ENCODE measurements at regions not wholly inside any gene's neighbourhood (a gene's known extent, or its start where the extent isn't known, plus 50 kb on each side); places are given as distances from the start of the nearest gene placed in this dataset.
"Not testable (repeated sequence)": the region's sequence is repeated elsewhere in the genome, so short reads cannot be mapped to it uniquely, and the experiment has no call there.

DNA sequence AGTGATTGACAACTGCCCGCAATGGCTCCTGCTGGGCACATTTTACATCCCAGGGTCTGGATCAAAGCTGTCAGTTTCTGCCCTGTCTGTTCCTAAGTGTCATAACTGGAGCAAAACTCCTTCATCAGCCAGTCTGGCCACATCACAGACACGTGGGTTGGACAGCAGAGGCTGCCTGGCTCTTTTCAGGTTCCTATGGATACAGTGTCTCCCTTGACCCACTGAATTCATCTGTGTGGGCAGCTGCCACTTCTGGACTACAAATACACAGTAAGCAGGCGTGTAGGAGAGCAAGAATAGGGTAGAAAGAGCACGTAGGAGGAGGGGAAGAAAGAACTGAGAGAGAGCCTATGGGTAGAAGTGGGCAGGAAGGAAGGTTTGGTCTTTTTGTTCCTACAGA is 238.0 kb downstream of the ENC1 start:
- DNase-seq (ENCODE audit: low spot score) = no peak

DNA sequence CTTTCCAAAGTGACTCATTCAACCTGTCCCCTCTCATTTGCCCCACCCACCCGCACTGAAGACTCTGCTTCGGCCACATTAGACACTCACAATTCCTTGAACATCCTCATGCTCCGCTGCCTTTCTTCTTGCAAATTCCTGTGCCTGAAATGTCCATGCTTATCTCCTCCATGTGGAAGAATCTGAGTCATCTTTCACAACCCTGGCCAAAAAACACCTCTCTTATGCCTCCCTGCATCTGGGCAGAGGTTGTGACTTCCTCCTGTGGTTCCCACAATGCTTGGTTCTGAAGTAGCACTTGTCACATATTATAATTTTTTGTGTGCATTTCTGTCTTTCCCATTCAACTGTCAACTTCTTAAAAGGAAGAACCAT is 238.6 kb downstream of the ENC1 start:
- no peak for DNase-seq (ENCODE audit: low spot score)

DNA sequence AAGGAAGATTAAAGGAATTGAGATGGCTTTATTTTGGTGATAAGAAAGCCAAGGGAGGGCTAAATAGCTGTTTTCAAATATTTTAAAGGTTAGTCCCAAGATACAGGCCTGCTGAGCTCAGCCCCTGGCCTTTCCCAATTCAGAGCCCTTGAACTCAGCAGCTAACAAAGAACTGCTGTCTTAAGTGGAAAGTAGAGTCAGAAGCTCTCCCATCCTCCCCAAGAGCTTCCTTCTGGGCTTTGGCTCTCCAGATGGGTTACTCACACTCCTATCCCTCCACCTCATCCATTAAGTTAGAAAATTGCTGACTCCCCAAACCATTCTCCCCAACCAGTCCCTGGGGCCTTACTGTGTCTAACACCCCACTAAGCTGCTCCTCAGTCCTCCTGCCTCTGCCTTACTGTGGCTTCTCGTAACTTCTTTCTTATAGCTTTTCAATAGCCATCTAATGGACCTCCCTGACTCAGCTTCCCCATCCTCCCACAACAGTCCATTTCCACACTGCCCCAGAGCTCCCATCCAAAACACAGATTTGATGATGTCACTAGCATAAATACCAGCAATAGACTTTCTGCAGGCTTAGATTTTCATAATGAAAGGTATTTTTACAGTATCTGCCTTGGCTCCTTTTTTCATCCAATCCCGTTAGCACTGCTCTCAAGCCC is 239.1 kb downstream of the ENC1 start:
- no peak for DNase-seq (ENCODE audit: low spot score)

DNA sequence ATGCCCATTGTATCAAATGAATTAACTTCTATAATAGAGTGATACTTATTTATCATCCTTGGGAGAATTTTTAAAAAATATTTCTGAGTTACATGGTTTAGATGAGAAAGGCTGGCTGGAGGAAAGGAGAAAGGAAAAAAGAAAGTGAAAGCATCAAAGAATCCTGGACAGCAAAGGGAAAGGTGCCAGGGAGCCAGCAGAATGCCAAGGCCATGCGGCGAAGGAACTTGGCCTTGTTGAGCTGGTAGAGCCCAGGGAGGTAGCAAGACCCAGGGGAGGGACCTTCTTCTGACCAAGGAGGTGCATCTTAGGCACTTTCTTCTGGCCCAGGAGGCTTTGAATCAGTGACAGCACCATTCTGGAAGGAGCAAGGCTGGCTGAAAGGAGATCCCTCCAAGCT is 240.5 kb downstream of the ENC1 start:
- DNase-seq (ENCODE audit: low spot score) = no peak

DNA sequence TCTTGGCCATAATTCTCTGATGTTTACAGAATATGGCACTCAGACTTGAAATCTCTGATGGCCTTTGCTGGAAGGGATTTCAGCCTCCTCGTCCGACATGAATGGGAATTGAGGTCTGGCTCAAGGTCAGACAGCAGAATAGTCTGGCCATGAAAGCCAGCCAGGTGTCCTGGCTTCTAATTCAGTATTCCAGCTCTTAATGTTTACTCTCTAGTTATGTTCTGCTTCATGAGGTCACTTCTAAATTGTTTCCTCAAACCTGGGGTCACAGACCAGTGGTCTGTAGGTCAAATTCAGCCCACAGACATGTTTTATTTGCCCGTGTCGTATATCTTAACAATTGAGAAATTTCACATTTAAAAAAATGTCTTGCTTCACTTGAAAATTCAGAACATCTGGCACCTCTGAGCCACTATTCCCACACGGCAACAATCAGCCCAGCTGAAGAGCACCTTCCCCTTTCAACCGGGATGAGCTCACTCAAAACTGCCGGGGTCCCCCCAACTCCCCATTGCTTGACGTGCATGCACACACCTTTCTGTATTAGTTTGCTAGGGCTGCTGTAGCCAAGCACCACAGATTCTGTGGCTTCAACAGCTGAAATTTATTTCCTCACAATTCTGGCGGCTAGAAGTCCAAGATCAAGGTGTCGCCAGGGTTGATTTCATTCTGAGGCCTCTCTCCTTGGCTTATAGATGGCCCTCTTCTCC is 243.5 kb downstream of the ENC1 start:
- no peak for DNase-seq (ENCODE audit: low spot score)

DNA sequence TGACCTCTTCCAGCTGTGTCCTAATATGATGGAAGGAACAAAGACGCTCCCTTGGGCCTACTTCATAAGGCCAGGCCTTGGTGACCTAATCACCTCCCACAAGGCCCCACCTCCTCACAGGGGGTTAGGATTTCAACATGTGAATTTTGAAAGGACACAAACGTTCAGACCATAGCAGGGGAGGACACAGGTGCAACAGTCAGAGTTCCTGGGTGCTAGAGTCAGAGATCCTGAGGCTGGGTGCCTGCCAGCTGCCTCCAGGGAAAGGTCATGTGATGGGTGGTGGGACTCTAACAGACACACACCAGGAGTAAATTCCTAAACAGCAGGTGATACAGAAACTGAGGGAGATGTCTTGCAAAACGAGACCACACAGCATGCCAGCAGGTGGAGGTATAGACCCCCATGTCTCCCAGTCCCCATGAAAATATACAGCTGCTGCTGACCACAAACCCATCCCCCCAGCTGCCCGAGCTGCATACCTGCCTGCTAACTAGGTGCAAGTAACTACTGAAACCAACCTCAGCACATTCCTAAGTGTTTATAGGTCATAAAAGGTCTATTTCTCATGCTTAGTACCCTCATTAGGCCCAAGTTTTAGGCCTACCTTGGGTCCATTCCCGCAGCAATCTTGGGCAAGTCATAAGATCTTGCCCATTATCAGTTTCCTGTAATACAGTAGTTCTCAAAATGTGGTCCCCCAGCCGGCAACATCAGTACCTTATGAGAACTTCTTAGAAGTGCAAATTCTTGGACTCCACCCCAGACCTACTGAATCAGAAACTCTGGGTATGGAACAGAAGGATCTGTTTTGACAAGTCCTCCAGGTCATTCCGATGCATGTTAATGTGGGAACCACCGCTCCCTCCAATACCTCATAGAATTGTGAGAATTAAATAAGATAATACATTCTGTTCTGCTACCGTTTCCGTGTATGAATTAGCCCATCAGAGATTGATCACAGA is 245.3 kb downstream of the ENC1 start:
- DNase-seq (ENCODE audit: low spot score) = no peak

DNA sequence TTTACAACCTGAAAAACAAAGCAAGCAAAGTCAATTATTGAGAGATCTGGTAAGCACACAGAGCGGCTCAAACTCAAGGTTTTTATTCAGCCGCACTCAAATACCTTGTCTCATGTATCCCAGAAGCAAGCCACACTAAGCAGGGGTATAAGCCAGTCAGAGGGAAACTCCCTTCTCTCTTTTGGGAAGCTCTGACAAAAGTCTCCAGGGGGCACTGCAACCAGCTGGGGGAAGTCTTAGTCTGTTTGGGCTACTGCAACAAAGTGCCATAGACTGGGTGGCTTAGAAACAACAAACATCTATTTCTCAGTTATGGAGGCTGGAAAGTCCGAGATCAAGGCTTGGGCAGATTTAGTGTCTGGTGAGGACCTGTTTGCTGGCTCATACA is 246.0 kb downstream of the ENC1 start:
- no peak for DNase-seq (ENCODE audit: low spot score)

DNA sequence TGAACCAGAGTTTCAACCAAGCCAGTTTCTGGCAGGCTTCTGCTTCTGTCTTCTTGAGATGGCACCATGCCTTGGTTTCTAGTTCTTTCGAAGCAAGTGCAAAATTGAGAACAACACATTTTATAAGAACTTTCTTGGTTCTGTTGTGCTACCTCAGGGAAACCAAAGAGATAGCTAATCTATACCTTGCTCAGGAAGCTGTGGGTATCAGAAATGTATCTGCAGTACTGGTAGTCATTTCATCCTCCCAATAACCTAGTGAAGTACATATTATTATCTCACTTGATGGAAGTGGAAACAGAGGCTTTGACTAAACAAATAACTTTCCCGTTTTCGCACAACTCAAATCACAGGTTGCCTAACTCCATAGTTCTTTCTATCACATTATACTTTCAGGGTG is 246.6 kb downstream of the ENC1 start:
- no peak for DNase-seq (ENCODE audit: low spot score)

DNA sequence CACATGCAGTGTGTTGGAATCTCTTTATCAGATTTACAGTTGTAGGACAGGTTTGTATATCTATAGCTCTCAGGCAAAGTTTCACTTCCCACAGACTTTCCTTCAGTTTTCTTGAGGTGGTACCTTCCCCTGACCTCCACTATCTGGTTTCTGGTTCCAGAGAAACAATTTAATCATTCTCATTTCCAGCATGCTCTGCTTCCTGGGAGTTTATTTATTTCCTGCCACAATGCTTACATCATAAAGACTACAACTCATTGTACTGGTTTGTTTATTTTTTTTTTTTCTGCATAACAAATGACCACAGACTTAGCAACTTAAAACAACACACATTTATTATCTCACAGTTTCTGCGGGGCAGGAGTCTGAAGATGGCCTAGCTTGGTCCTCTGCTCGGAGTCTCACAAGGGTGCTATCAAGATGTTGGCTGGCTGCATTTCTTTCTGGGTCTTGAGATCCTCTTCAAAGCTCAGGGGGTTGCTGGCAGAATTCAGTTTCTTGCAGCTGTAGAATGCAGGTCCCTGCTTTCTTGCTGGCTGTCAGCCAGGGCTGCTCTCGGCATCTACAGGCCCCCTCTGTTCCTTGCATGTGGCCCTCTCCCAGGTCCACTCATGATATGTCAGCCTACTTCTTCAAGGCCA is 247.7 kb downstream of the ENC1 start:
- DNase-seq (ENCODE audit: low spot score) = no peak

DNA sequence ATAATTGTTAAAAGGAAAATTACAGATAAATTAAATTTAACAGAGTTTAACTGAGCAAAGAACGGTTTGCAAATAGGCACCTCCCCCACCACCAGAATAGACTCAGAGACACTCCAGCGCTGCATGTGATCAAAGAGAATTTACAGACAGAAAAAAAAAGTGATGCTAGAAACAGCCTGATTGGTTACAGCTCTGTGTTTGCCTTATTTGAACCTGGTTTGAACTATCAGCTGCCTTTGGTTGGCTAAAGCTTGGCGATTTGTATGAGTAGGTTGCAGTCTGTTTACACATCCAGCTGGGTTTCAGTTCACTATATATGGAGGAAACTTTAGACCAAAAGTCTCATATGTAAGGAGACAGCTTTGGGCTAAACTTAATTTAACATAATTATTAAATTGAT is 249.1 kb downstream of the ENC1 start:
- DNase-seq (ENCODE audit: low spot score) = no peak

DNA sequence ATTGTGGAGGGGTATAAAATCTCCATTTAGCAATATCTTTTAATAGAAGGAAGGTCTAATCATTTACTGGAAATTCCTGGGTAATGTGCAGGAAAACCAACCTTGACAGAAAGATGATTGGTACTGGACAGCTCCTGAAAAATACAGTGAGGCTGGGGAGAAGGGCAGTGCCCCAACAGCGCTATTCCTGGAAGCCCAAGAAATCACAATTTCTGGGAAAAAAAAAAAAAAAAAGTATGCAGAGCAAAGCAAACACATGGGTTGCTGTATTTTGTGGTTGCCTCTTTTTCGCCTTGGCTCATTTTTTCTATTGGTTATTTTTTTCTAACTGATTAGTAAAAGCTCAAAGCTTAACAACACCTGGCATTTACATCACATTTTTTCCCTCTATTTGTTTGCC is 249.7 kb downstream of the ENC1 start:
- DNase-seq (ENCODE audit: low spot score) = no peak

DNA sequence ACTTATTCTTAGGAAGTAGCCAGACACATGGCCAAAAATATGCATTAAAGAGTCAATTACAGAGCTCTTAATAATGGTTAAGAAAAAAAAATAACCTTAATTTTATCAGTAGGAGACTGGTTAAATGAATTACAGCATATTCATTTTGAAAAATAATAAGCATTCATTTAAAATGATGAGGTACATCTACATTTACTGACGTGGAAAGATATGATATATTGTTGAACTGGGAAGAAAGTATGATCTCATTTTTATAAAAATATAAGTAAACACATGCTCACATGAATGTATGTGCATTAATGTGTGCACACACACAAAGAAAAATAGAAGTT is 250.3 kb downstream of the ENC1 start:
- DNase-seq (ENCODE audit: low spot score) = no peak

DNA sequence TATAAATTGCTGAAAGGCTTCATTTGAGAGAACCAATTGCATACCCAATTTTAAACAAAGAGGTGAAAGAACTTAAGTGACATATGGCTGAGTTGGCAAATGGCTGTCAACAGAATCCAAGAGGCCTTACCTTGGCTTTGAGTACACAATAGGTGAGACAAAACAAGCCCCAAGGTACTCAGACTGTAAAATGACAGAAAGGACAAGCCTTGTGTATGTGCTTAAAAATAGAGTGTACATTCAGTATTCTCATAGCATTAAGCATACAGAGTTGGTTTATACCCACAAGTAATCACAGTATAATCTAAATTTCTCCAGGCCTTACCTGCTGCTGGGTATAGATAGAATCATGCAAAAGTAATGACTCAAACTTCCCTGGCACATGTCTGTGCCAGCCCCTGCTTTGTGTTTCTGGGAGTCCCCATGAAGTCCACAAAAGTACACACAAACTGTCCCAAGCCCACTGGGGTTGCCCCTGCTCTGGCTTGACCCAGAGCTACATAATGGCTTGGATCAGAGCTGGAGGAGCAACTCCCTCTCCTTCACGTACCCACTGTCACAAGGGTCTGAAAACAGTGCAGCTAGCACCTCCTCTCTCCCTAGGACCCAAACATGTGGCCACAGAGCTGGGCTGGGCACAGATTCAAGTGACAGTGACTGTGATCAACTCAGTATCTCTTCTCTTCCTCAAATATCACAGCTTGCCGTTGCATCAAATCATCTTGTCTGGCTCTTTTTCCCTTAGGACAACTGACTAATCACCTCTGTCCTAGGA is 250.8 kb downstream of the ENC1 start:
- no peak for DNase-seq (ENCODE audit: low spot score)

DNA sequence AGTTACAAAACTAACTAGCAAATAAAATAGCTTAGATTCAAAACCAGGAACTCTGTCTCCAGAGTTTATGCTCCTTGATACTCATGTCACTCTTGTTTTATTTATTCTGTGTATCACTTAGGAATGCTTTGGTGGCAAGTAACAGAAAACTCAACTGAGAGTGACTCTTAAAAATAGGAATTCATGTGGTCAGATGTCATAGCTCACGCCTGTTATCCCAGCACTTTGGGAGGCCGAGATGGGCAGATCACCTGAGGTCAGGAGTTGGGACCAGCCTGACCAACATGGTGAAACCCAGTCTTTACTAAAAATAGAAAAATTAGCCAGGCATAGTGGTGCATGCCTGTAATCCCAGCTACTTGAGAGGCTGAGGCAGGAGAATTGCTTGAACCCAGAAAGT is 252.1 kb downstream of the ENC1 start:
- DNase-seq (ENCODE audit: low spot score) = not testable (repeated sequence)

DNA sequence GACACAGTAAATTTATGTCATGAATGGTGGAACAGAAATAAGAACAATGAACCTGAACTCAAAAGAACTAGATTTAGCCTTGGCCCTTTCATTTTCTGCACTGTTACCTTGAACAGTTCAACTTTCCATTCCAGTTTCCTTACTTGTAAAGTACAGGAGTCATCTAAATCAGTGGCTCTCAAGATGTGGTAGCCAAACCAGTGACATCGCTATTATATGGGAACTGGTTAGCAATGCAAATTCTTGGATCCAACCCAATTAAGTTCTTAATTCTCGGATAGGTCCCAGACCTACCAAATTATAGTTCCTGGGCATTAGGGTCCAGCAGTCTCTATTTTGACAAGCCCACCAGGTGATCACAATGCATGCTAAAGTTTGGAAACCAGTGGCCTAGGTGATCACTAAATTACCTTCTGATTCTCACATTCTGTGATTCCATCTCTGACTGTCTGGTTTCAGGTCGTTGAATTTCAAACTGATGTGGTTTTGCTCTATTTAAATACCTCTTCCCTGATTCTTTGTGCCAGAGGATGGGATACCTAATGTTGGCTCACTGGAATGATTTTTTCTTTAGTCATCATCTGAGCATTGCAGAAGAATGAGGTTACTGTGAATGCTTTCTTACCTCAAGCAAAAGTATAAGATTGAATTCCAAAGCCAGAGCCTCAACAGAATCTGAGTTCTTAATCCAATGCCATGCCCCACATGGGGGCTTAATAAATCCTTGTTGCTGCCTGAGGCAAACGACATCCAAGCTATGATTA is 253.8 kb downstream of the ENC1 start:
- DNase-seq (ENCODE audit: low spot score) = peak; percentile 27

DNA sequence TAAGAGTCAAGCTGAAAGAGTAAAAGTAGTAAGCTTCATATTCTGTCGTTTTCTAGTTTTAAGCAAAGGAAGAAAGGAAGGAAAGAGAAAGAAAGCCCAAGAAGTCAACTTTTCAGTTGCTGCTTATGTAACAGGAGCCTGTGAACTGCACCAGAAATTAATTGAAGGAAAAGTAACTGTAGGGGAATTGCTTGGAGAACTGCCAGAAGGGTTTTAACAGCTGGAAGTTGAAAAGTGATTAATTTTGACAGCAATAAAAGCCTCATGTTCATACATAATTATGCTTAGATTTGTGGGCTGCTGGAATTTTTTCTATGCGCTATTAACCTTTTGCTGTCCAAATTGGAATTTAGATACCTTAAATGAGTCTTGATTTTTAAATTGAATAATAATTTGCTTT is 255.7 kb downstream of the ENC1 start:
- no peak for DNase-seq (ENCODE audit: low spot score)

DNA sequence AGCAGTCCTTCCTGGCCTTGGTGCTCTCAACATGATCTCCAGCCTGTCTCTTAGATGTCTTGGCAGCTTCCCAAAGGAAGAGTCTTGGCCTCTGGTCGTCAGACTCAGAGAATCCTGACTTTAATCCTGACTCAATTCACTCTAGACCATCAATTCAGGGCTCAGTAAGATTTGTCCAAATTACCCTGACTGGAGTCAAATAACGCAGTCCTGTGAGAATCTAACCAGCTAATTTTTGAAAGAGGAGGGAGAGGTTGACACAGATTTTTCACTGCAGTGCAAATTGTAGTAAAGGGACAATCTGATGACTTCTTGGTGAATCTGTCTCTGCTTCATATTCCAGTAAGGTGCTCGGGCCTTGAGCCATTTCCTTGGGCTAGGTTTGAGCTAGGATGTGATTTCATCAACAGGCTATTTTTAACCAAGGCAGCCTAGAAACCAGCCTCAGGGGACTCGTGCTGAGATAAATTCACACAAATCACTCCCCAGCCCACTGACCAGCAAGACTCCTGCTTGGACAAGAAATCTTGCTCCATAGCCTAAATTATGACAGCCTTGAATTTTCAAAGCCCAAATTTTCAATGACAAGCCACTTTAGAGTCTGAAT is 257.4 kb downstream of the ENC1 start:
- DNase-seq (ENCODE audit: low spot score) = peak; percentile 47

DNA sequence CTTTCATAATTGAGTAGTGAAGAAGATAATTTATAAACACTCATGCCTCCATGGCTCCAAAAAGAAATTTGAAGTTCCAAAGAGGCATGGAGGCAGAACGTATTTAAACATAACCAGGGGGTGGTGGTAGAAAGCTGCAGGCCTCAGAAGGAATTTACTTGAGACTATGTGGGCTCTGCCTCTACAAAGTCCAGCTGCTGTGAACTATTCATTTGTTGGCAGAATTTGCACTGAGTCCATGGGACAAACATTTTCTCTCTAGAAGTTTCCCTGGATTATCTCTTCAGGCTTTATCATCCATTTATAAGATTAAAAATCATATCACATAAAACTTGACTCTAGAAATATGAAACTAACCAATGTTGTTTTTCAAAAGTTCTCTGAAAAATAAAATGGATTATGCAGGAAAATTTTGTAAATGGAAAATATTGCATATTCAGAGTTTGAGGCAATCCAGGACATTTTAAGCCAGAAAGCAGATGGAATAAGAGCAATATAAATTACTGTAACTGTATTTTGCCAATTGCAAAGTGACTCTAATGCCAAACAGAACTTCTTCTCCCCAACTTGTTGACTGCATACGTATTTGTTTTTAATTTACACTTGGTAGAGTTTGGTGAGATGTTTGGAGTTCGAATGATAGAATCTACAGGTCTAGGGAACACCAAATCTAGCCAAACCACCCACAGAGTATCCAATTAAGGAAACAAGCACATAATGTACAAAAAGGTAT is 258.2 kb downstream of the ENC1 start:
- no peak for DNase-seq (ENCODE audit: low spot score)

DNA sequence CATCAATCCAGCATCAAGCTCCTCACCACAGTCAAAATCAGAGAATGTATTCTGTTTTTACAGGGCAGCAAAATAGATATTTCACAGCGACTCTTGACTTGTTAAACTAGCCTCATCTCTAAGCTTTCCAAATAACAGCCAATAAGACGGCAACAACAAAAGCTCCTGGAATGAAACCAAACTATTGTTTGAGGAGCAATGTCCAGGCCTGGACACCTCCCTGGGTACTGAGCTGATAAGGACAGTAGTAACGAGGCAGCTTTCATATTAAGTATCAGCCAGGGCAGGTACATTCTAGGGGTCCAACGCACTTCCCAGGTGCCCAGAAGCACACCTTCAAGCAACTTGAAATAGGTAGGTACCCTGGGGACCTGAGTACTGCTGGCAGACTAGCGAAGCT is 260.3 kb downstream of the ENC1 start:
- DNase-seq (ENCODE audit: low spot score) = no peak

DNA sequence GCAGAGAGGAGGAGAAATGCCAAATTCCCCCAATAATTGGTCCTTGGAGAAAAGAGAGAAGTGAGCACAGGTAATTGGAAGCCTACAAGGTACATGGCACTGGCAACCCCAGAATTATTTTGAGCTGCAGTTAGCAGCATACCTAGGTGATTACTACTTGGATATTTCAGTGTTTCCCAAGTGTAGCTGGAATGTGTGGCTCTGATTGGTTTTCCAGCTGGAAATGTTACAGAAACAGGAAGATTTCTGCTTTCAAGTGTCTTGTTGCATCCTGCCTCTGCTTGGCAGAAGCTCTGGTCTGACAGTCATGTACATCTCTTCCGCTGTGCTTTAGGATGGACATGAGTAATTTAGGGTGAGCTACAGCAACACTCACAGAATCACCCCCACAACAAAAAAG is 262.1 kb downstream of the ENC1 start:
- DNase-seq (ENCODE audit: low spot score) = peak; percentile 50

All from AG20443 (cell line).